ENCODE measurements at regions not wholly inside any gene's neighbourhood (a gene's known extent, or its start where the extent isn't known, plus 50 kb on each side); places are given as distances from the start of the nearest gene placed in this dataset.
A peak's percentile ranks its signal among the peaks of the same experiment; 100 is the strongest.

- H3K4me1 Mint-ChIP-seq, result peaks cover 6% of the 10 kb centered on the region in 2 experiments; a peak in 2 of 4 replicates
- Histone ChIP-seq H2BK5ac (ENCODE audit: insufficient read length, low read length) (no peak overlapping the region), H2AK5ac (ENCODE audit: insufficient read length, low read length) (no peak overlapping the region), H3K4me2 (ENCODE audit: insufficient read depth, insufficient read length, low read length) (no peak overlapping the region), H3K79me2 (ENCODE audit: insufficient read depth, low read length) (no peaks in the 10 kb centered on the region), H3K4me1 (ENCODE audit: insufficient read depth, low read length) (no peaks in the 10 kb centered on the region), H3K79me1 (ENCODE audit: insufficient read depth, low read depth, low read length, poor library complexity, severe bottlenecking) (no peaks in the 10 kb centered on the region), H4K20me1 (ENCODE audit: control insufficient read depth, insufficient read depth, insufficient read length) (no peaks in the 10 kb centered on the region), H3K27ac (ENCODE audit: insufficient read length, low read depth, low read length) (no peak overlapping the region), H2BK12ac (ENCODE audit: insufficient read length, low read depth, low read length) (no peak overlapping the region), H3K14ac (ENCODE audit: insufficient read depth, low read length) (no peak overlapping the region), H2AFZ (ENCODE audit: low read length) (no peak overlapping the region), H3K27me3 (ENCODE audit: insufficient read depth, low read length) (no peaks in the 10 kb centered on the region), H4K5ac (ENCODE audit: insufficient read length, low read depth, low read length) (no peak overlapping the region), H2BK20ac (ENCODE audit: low read depth, low read length, poor library complexity, severe bottlenecking) (no peak overlapping the region), H3K56ac (ENCODE audit: insufficient read length, low read depth, low read length) (no peak overlapping the region), H3K9ac (ENCODE audit: extremely low read depth, insufficient read length, low read length) (no peak overlapping the region), H3K4ac (ENCODE audit: low read depth, low read length) (no peak overlapping the region), H2BK120ac (ENCODE audit: low read depth, low read length, poor library complexity, severe bottlenecking) (no peak overlapping the region), H3T11ph (ENCODE audit: low read length) (no peak overlapping the region), H3K23me2 (ENCODE audit: insufficient read length, low read depth, low read length, poor library complexity, severe bottlenecking) (no peaks in the 10 kb centered on the region), H3K23ac (ENCODE audit: insufficient read length, low read depth, low read length) (no peak overlapping the region), H3K9me3 (ENCODE audit: control insufficient read depth, low read depth, low read length) (no peaks in the 10 kb centered on the region), H4K8ac (replicated peaks; ENCODE audit: insufficient read length, low read depth, low read length) (no peak overlapping the region), H2BK15ac (ENCODE audit: low read depth, low read length) (no peak overlapping the region), H4K91ac (ENCODE audit: insufficient read length, low read depth, low read length) (no peak overlapping the region), H3K18ac (ENCODE audit: insufficient read length, low read depth, low read length) (no peak overlapping the region)
- peak; percentile 47; the same call in 2 of the 3 replicates for TF ChIP-seq CTCF (conservative IDR thresholded peaks at IDR 0.05)
- H3K27ac Mint-ChIP-seq, result no peak overlapping the region
- no peak for DNase-seq
- peaks cover 0 to 3% (median 0%) of the 10 kb centered on the region in 3 experiments; a peak in 2 of 7 replicates for H3K36me3 Mint-ChIP-seq (ENCODE audit: insufficient read depth in 1 of 3, low read depth in 3 of 3)
- no peaks in the 10 kb centered on the region for H3K27me3 Mint-ChIP-seq (ENCODE audit: low read depth)
- H3K4me3 Mint-ChIP-seq, result no peak overlapping the region
- peaks cover 0 to 3% of the 10 kb centered on the region in 2 experiments; a peak in 1 of 5 replicates for H3K9me3 Mint-ChIP-seq
These were observed 233.7 kb upstream of the CWC22 start for GRCh38 chr2:180240774-180241173.

All from H9 (cell line).